Stomach (tissue), 4 donors: ENCODE measurements at regions not wholly inside any gene's neighbourhood (a gene's known extent, or its start where the extent isn't known, plus 50 kb on each side); places are given as distances from the start of the nearest gene placed in this dataset.

ENCODE experiments used
- CTCF ChIP-seq, 7 experiments: fragments of 450-650 bp in 4 of 7; fragments of 200-600 bp in 3 of 7; sonication (generic) in 3 of 7; IDR thresholded peaks; one replicate each; pipeline ENCODE4 v1.5.1; 2016 to 2019; ENCODE audit warnings: antibody characterized with exemption in 7 of 7, control low read depth in 2 of 7, mild to moderate bottlenecking in 1 of 7
- EP300 ChIP-seq: sonication (generic); formaldehyde crosslinking; IDR thresholded peaks from one replicate; pipeline ENCODE4 v1.6.1; 2017; ENCODE audit warnings: antibody characterized with exemption
- POLR2A ChIP-seq, 4 donors: fragments of 450-650 bp; IDR thresholded peaks; one replicate each; pipeline ENCODE4 v1.6.1; 2016; ENCODE audit warnings: antibody characterized with exemption in 4 of 4, control low read depth in 2 of 4, mild to moderate bottlenecking in 1 of 4, moderate library complexity in 1 of 4
- POLR2AphosphoS5 ChIP-seq, 3 donors: sonication (generic); formaldehyde crosslinking; IDR thresholded peaks; one replicate each; pipeline ENCODE4 v1.6.1; 2016; ENCODE audit warnings: antibody characterized with exemption in 3 of 3

GRCh38 chr5:152625696-152626095 lies 220.6 kb upstream of the NMUR2 start:
- TF ChIP-seq CTCF (IDR thresholded peaks at IDR 0.05) (no peak), EP300 (no peak), POLR2A (IDR thresholded peaks at IDR 0.05) (no peak), POLR2AphosphoS5 (IDR thresholded peaks at IDR 0.05) (no peak)
